ENCODE measurements at regions not wholly inside any gene's neighbourhood (a gene's known extent, or its start where the extent isn't known, plus 50 kb on each side); places are given as distances from the start of the nearest gene placed in this dataset.

GRCh38 chr14:92225731-92226130 lies 97.2 kb upstream of the SLC24A4 start:
- TF ChIP-seq CTCF (conservative IDR thresholded peaks at IDR 0.05; ENCODE audit: low read depth, low read length) (no peak), EZH2 (IDR thresholded peaks at IDR 0.05; ENCODE audit: borderline replicate concordance, low read depth, low read length, poor library complexity, severe bottlenecking) (no peak)
